GM21737 (cell line): ENCODE measurements at regions not wholly inside any gene's neighbourhood (a gene's known extent, or its start where the extent isn't known, plus 50 kb on each side); places are given as distances from the start of the nearest gene placed in this dataset.

Source experiments
- ATAC-seq: cut with Tn5 transposase; IDR thresholded peaks from one replicate; pipeline ENCODE4 v1.9.1; 2021; ENCODE audit warnings: mild to moderate bottlenecking, moderate library complexity; ENCODE audit not compliant: unreplicated experiment

DNA sequence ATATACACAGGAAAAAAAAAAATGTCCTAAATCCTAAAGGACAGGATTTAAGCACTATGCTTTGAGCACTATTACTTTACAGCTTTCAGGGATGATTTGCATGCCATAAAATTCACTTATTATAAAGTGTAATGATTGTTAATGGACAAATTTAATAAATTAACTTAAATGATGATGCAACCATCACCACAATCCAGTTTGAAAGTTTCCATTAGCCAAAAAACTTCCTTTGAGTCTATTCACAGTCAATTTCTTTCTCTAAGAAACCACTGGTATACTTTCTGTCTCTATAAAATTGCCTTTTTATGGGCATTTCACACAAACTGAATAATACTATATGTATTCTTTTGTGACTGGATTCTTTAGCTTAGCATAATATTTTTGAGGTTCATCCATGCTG is 111.1 kb upstream of the RIOK3 start:
- no peak for ATAC-seq

DNA sequence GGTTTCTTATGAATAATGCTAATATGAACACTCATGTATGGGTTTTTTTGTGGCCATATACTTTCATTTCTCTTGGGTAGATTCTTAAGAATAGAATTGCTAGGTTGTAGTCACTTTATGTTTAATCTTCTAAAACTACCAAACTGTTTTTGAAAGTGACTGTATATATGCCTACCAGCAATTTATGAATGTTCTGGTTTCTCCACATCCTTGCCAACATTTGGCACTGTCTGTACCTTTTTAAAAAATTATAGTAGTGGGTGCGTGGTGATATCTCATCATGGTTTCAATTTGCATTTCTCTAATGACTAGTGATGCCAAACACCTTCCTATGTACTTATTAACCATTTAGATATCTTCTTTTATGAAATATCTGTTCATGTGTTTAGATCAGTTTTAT is 110.6 kb upstream of the RIOK3 start:
- no peak for ATAC-seq

DNA sequence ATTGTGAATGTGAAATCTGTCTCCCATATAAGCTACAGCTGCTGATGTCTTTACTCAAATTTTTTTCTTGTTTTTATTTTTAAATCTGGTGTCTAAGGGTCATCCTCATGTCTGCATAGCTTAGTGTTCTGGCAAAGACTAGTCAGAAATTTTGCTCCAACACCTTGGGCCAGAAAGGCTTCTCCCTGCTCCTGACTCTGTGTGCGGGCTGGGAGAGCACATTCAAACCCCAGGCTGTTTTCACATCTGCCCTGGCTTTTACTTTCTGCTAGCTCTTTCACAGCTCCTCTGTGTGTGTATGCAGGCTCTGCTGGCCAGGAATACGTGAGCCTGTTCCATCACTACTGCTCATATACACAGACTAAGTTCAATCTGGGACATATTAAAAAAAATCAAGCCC is 102.9 kb upstream of the RIOK3 start:
- ATAC-seq: no peak

- ATAC-seq: no peak
Measured at GRCh38 chr18:23351521-23351920, 101.6 kb upstream of the RIOK3 start.

DNA sequence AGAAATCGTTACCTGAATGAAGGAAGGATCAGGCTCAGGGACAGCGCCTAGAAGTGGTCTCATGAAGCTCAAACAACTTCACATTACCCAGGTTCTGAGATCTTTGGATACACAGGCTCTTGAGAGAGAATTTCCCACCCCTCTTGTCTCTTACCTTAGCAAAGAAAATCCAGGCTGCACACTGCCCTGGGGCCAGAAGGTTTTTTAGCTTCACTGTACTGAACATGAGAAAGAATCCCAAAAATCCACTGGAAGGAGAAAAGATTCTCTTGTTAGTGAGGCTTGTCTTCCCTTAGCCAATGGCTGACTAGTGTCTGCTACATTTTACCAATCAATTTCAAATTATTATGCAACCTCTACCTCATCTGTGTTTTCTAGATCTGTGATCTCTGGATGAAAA is 101.0 kb upstream of the RIOK3 start:
- ATAC-seq: no peak

GRCh38 chr18:23353459-23353858 is 99.6 kb upstream of the RIOK3 start:
- no peak for ATAC-seq

GRCh38 chr18:23354625-23355024 is 98.5 kb upstream of the RIOK3 start:
- ATAC-seq: no peak

GRCh38 chr18:23355206-23355605 is 97.9 kb upstream of the RIOK3 start:
- no peak for ATAC-seq

- no peak for ATAC-seq
Measured at GRCh38 chr18:23356424-23356823, 96.7 kb upstream of the RIOK3 start.

DNA sequence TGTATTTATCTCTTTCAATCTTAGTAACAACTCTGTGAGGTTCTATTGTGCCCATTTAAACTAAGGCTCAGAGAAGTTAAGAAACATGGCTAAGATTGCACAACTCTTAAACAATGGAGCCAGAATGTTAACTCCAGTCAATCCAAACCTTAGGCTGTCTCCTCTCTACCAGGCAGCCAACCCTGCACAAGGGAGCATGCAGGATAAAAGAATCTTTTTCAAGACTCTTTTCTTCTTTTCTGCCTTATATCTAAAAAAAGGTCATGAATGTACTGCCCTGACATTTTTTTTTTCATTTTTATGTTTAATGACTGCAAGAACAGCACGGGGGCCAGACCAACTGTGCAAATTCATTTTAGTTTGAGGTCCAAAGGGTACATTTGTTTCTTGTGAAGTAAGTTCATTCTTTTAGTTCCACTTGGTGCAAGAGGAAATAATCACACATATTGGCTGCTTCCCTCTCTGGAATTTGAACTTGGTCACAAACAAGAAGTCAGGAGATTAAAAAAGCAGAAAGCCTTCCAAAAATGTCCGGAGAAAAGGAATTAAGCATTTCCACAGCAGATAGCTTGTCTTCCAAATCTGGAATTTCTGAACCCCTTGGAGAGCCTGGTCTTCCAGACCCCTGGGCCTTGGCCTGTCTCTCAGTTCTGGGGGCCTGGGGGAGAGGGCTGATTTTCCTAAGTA is 96.0 kb upstream of the RIOK3 start:
- ATAC-seq: no peak

DNA sequence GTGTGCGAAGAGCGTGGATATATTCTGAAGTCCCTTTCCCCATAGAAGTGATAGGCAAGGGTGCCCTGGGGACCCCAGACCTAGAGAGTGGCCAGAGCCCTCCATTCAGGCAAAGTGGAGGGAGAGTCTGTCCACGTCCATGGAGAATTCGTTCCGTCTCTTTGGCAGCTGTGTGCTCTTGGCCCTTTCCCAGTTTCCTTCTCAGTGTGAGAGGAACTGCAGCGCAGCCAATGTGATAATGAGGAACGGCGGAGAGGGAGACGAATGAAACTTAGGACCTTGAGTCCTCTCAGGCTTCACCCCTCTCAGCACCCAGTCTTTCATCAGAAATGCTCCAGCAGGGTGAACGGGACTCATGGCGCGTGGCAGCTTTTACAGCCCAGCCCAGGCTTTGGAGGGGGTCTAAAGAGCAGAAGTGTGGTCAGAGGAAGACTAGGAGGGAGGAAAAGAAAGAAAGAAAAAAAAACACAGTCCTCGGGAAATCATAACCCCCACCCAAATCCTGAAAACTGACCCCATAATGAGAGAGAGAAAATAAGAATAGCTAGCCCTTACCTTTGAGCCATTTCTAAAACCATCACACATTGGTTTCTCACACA is 95.0 kb upstream of the RIOK3 start:
- no peak for ATAC-seq

DNA sequence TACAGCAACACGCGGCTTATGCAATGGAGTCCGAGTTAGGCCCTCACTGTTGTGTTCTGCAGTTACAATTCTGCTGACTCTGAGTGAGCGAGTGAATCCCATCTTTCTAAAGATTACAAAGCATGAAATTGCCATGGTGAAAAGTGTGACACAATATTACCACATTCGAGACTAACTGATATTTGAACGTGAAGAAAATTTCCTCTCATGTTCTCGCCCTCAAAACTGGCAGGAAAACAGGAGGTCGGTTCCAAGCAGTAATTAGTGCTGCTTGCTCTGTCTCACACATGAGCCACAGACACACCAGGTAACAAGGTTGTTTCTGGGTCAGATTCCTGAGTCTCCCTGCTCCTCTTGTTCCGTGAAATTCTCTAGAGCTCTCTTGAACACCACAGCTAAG is 93.7 kb upstream of the RIOK3 start:
- no peak for ATAC-seq

DNA sequence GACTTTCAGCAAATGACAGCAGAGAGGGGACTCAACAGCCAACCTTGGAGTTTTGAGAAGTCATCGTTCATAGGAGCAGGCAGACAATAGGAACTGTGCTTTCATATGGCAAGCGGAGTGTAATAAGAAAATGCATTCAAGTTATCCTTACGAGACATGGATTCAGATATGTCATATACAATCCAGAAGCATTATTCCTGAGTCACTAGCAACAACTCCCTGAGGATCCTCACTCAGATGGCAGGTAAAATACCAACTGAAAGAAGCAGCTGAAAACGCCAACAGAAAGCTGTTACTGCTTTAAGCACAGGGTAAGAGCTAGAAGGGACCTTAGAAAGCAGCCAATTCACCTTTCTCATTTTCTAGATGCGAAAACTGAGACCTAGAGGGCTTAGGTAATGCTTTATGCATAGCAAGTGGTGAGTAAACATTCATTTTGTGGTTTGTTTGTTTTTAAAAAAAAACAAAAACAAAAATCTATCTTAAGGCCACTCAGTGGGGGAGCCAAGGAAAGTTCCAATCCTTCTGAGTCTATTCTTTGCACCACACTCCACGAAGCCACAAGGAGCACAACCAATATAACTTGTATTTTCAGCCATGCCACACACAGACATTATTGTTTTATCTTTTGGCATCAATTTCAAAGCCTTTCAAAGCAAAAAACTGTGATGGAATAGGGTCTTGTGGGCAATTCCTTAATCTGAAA is 89.1 kb upstream of the RIOK3 start:
- ATAC-seq: no peak

GRCh38 chr18:23365602-23366001 is 87.5 kb upstream of the RIOK3 start:
- no peak for ATAC-seq

GRCh38 chr18:23369266-23369665 is 83.8 kb upstream of the RIOK3 start:
- no peak for ATAC-seq

DNA sequence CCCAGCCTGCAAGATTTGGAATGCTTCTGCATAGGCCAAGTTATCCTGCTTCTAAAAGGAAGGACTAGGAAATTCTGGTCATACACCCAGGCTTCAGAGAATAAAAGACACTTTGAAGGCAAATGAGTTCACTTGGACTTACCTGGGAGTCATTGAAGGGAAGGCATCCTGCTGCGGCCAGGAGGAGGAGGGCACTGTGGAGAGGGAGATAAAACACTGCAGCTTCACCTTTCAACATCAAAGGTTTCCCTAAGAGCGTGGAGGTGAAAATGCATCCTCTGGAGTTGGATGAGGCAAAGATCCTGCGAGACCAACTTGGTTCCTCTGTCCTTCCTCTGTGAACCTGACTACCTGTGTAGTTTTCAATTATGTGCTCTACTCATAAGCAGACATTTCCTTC is 79.5 kb upstream of the RIOK3 start:
- ATAC-seq: no peak

DNA sequence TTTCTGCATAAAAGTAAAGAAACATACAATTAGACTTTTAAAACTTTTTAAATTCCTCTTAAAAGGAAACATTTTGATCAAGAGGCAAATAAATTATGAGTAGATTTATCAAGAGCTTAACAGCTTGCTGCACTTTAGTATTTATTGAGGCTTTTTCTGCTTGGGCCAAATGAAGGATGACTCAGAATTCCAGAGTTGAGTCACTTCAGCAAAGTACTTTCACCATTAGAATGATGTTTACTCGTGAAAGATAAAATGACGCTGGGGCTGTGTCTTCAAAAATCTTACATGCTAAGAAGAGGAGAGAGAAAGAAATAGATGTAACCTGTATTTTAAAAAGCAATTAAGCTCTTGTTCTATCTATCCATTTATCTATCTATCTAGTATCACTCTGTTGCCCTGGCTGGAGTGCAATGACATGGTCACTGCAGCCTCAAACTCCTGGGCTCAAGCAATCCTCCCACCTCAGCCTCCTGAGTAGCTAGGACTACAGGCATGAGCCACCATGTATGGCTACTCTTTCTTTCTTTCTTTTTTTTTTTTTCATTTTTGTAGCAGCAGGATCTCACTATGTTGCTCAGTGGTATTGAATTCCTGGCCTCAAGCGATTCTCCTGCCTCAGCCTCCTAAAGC is 75.3 kb upstream of the RIOK3 start:
- peak; percentile 58 for ATAC-seq

DNA sequence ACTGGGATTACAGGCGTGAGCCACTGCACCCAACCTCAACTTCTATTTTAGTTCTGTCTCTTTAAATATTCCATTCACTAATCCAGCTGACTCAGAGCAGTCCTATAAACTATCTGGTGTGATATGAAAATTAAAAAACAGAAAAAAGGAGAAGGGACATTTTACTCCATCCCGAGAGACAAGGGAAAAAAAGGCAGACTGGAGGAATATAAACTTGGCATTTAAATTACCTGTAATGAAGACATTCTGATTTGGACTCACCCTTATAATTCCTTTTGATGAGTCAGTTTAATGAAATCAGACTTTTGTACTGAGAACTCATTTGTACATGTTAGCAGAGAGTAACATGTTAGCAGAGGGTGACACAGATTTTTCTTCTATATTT is 74.8 kb upstream of the RIOK3 start:
- ATAC-seq: no peak

- no peak for ATAC-seq
Measured at GRCh38 chr18:23380001-23380550, 73.0 kb upstream of the RIOK3 start.

GRCh38 chr18:23380817-23381216 is 72.3 kb upstream of the RIOK3 start:
- no peak for ATAC-seq

DNA sequence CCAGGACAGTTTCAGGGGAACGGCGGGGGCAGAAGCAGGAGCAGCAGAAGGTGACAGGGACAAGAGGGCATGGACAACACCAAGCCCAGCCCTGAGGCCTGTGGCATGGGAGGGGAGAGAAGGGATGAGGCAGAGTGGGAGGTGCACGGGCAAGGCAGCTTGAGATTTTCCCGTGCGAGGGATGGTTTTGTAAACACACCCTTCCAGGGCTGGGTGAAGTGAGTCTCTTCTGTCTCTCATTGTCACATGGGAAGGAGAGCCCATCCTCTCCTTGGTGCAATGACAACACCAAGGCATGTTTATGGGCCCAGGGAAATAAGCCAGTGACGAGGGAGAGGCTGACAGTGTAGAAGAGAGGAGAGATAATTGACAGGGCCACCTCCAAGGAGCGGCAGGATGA is 69.6 kb upstream of the RIOK3 start:
- ATAC-seq: no peak
